Mesenchymal stem cell (in vitro differentiated cells and primary cell): ENCODE measurements at regions not wholly inside any gene's neighbourhood (a gene's known extent, or its start where the extent isn't known, plus 50 kb on each side); places are given as distances from the start of the nearest gene placed in this dataset.
"Not testable (repeated sequence)": the region's sequence is repeated elsewhere in the genome, so short reads cannot be mapped to it uniquely, and the experiment has no call there.

ENCODE experiments used
- DNase-seq: peaks from one replicate; pipeline ENCODE4 v3.0.0-alpha.2; 2013
- H2AFZ ChIP-seq: one replicate; pipeline ENCODE4 v1.6.1; 2013; ENCODE audit warnings: low read depth, mild to moderate bottlenecking, control low read depth, inconsistent platforms, low read length, moderate library complexity
- H2AK5ac ChIP-seq: 2 replicates; pipeline ENCODE4 v1.6.1; 2013; ENCODE audit warnings: low read length, moderate library complexity, mild to moderate bottlenecking, inconsistent platforms; ENCODE audit not compliant: severe bottlenecking
- H2BK120ac ChIP-seq: one replicate; pipeline ENCODE4 v1.6.1; 2013; ENCODE audit warnings: low read depth, mild to moderate bottlenecking, inconsistent platforms, low read length, moderate library complexity
- H2BK12ac ChIP-seq, 2 experiments: one replicate each; pipeline ENCODE4 v1.6.1; 2013; ENCODE audit warnings: inconsistent platforms in 2 of 2, low read length in 2 of 2, mild to moderate bottlenecking in 2 of 2, moderate library complexity in 2 of 2, control low read depth in 1 of 2
- H2BK15ac ChIP-seq: one replicate; pipeline ENCODE4 v1.6.1; 2013; ENCODE audit warnings: mild to moderate bottlenecking, low read depth, inconsistent platforms; ENCODE audit not compliant: poor library complexity, severe bottlenecking
- H2BK5ac ChIP-seq: 2 replicates; pipeline ENCODE4 v1.6.1; 2013; ENCODE audit warnings: low read depth, mild to moderate bottlenecking, low read length, control low read depth, inconsistent platforms; ENCODE audit not compliant: poor library complexity, severe bottlenecking
- H3K14ac ChIP-seq, 2 experiments: one replicate each; pipeline ENCODE4 v1.6.1; 2013; ENCODE audit warnings: inconsistent platforms in 2 of 2, low read length in 2 of 2, control low read depth in 1 of 2, mild to moderate bottlenecking in 1 of 2, moderate library complexity in 1 of 2
- H3K18ac ChIP-seq, 2 experiments: one replicate each; pipeline ENCODE4 v1.6.1; 2013; ENCODE audit warnings: inconsistent platforms in 2 of 2, low read length in 2 of 2, control low read depth in 1 of 2, low read depth in 1 of 2, mild to moderate bottlenecking in 1 of 2
- H3K23ac ChIP-seq, 2 experiments: one replicate each; pipeline ENCODE4 v1.6.1; 2013; ENCODE audit warnings: inconsistent platforms in 2 of 2, low read length in 2 of 2, mild to moderate bottlenecking in 2 of 2, moderate library complexity in 2 of 2, control low read depth in 1 of 2
- H3K27ac ChIP-seq: 2 replicates; pipeline ENCODE4 v1.5.1; 2013; ENCODE audit warnings: mild to moderate bottlenecking, moderate library complexity, low read length, control low read depth, inconsistent platforms; ENCODE audit not compliant: poor library complexity, severe bottlenecking
- H3K27me3 ChIP-seq, 2 experiments: 2 replicates each; pipeline versions ENCODE4 v1.6.1 to v1.7.0; 2013; ENCODE audit warnings: low read length in 2 of 2, mild to moderate bottlenecking in 2 of 2, moderate library complexity in 2 of 2, control low read depth in 1 of 2, inconsistent platforms in 1 of 2; ENCODE audit not compliant: control insufficient read depth in 1 of 2, insufficient read depth in 1 of 2
- H3K36me3 ChIP-seq, 2 experiments: 2 replicates each; pipeline versions ENCODE4 v1.6.1 to v1.7.0; 2013; ENCODE audit warnings: low read length in 2 of 2, control low read depth in 1 of 2, inconsistent platforms in 1 of 2, low read depth in 1 of 2, mild to moderate bottlenecking in 1 of 2; ENCODE audit not compliant: insufficient read depth in 2 of 2, control insufficient read depth in 1 of 2
- H3K4ac ChIP-seq, 2 experiments: one replicate each; pipeline ENCODE4 v1.6.1; 2013; ENCODE audit warnings: inconsistent platforms in 2 of 2, low read length in 2 of 2, mild to moderate bottlenecking in 2 of 2, moderate library complexity in 2 of 2, control low read depth in 1 of 2, low read depth in 1 of 2
- H3K4me1 ChIP-seq: 2 replicates; pipeline ENCODE4 v1.6.1; 2013; ENCODE audit warnings: low read depth, low read length, control low read depth; ENCODE audit not compliant: control insufficient read depth, insufficient read depth
- H3K4me2 ChIP-seq: 2 replicates; pipeline ENCODE4 v1.6.1; 2013; ENCODE audit warnings: low read length, mild to moderate bottlenecking, inconsistent platforms; ENCODE audit not compliant: poor library complexity, severe bottlenecking
- H3K4me3 ChIP-seq, 2 experiments: 2 replicates each; pipeline versions ENCODE4 v1.5.1 to v1.7.0; 2013; ENCODE audit warnings: low read length in 2 of 2, mild to moderate bottlenecking in 2 of 2, control low read depth in 1 of 2, low read depth in 1 of 2; ENCODE audit not compliant: insufficient read depth in 1 of 2
- H3K79me1 ChIP-seq: replicated peaks from 2 replicates; pipeline ENCODE4 v1.6.1; 2013; ENCODE audit warnings: mild to moderate bottlenecking, control low read depth, low read length, inconsistent platforms; ENCODE audit not compliant: poor library complexity, severe bottlenecking
- H3K9ac ChIP-seq: 2 replicates; pipeline ENCODE4 v1.7.0; 2013; ENCODE audit warnings: mild to moderate bottlenecking, low read length, moderate library complexity
- H3K9me3 ChIP-seq: 2 replicates; pipeline ENCODE4 v1.7.0; 2013; ENCODE audit warnings: mild to moderate bottlenecking, low read length; ENCODE audit not compliant: control insufficient read depth
- H4K8ac ChIP-seq: one replicate; pipeline ENCODE4 v1.6.1; 2013; ENCODE audit warnings: inconsistent platforms, mild to moderate bottlenecking, low read length, moderate library complexity
- H4K91ac ChIP-seq: one replicate; pipeline ENCODE4 v1.6.1; 2013; ENCODE audit warnings: mild to moderate bottlenecking, low read length, inconsistent platforms
- WGBS: methylation state at CpG from one replicate; pipeline ENCODE4 v1.1.7; 2013; ENCODE audit warnings: mixed read lengths; 5-methylcytosine and 5-hydroxymethylcytosine counted together

GRCh38 chr1:178674559-178674958 lies 50.5 kb upstream of the RALGPS2 start:
- not testable (repeated sequence) for H4K91ac ChIP-seq, DNase-seq, H2BK5ac ChIP-seq, H3K4ac ChIP-seq, H2AK5ac ChIP-seq, H2BK120ac ChIP-seq, H3K27ac ChIP-seq, H3K4me3 ChIP-seq, H3K79me1 ChIP-seq, H3K4me1 ChIP-seq, H3K18ac ChIP-seq, H3K14ac ChIP-seq, H3K23ac ChIP-seq, H4K8ac ChIP-seq, H2AFZ ChIP-seq, H2BK12ac ChIP-seq, H3K27me3 ChIP-seq, H3K36me3 ChIP-seq, H3K9ac ChIP-seq, H3K4me2 ChIP-seq, H2BK15ac ChIP-seq
- WGBS = 78% methylated on average over 1 of the region's 1 CpG
- H3K9me3 ChIP-seq = peaks cover 22% of the 10 kb centered on the region
